Neural cell (in vitro differentiated cells): ENCODE measurements at regions not wholly inside any gene's neighbourhood (a gene's known extent, or its start where the extent isn't known, plus 50 kb on each side); places are given as distances from the start of the nearest gene placed in this dataset.

Experiments used
- CTCF ChIP-seq: fragments of 450-650 bp; IDR thresholded peaks from 2 replicates; pipeline ENCODE4 v1.5.1; 2014; ENCODE audit warnings: antibody characterized with exemption, mild to moderate bottlenecking, moderate library complexity; ENCODE audit not compliant: poor library complexity, severe bottlenecking
- TAF1 ChIP-seq: IDR thresholded peaks from 2 replicates; pipeline ENCODE4 v1.6.1; 2012; ENCODE audit warnings: low read depth

GRCh38 chr15:93706495-93707292 lies 524.7 kb upstream of the MCTP2 start:
- TF ChIP-seq CTCF (no peak), TAF1 (no peak)
